WTC11 (cell line): ENCODE measurements at regions not wholly inside any gene's neighbourhood (a gene's known extent, or its start where the extent isn't known, plus 50 kb on each side); places are given as distances from the start of the nearest gene placed in this dataset.

Source experiments
- CBFB ChIP-seq: sonication (generic); formaldehyde crosslinking; IDR thresholded peaks from 2 replicates; pipeline ENCODE4 v1.8.1; 2022; ENCODE audit warnings: mild to moderate bottlenecking, low read depth, missing genetic modification reagents
- ETV6 ChIP-seq: sonication (generic); formaldehyde crosslinking; IDR thresholded peaks from 2 replicates; pipeline ENCODE4 v1.8.1; 2022; ENCODE audit warnings: mild to moderate bottlenecking, missing genetic modification reagents
- JUN ChIP-seq: sonication (generic); formaldehyde crosslinking; IDR thresholded peaks from 2 replicates; pipeline ENCODE4 v1.8.0; 2023; ENCODE audit warnings: mild to moderate bottlenecking, missing genetic modification reagents
- NFATC4 ChIP-seq: fragments of 250-450 bp; sonication (Bioruptor Pico); IDR thresholded peaks from 2 replicates; pipeline ENCODE4 v1.9.0; 2021; ENCODE audit warnings: mild to moderate bottlenecking
- SP1 ChIP-seq: sonication (generic); formaldehyde crosslinking; conservative IDR thresholded peaks from 2 replicates; pipeline ENCODE4 v1.8.1; 2022; ENCODE audit warnings: missing genetic modification reagents
- ZNF138 ChIP-seq: sonication (generic); formaldehyde crosslinking; conservative IDR thresholded peaks from 2 replicates; pipeline ENCODE4 v1.8.1; 2022; ENCODE audit warnings: mild to moderate bottlenecking, moderate library complexity, missing genetic modification reagents
- TF ChIP-seq, protein P1 (sequence below): sonication (generic); formaldehyde crosslinking; IDR thresholded peaks from 2 replicates; pipeline ENCODE4 v1.8.1; 2022; ENCODE audit warnings: mild to moderate bottlenecking, moderate library complexity, missing genetic modification reagents
- TF ChIP-seq, protein P2 (sequence below): fragments of 250-450 bp; sonication (Bioruptor Pico); conservative IDR thresholded peaks from 2 replicates; pipeline ENCODE4 v1.9.0; 2021; ENCODE audit warnings: mild to moderate bottlenecking
- TF ChIP-seq, protein P3 (sequence below): fragments of 200-600 bp; IDR thresholded peaks from 2 replicates; pipeline ENCODE4 v1.8.0; 2022; ENCODE audit warnings: antibody characterized with exemption
- TF ChIP-seq, protein P4 (sequence below): sonication (generic); formaldehyde crosslinking; IDR thresholded peaks from 2 replicates; pipeline ENCODE4 v1.8.1; 2022; ENCODE audit warnings: low read depth, mild to moderate bottlenecking, moderate library complexity, missing genetic modification reagents, borderline replicate concordance
- TF ChIP-seq, protein P5 (sequence below): sonication (generic); formaldehyde crosslinking; IDR thresholded peaks from 2 replicates; pipeline ENCODE4 v1.8.0; 2023; ENCODE audit warnings: missing genetic modification reagents, mild to moderate bottlenecking, borderline replicate concordance
- TF ChIP-seq, protein P6 (sequence below): sonication (generic); formaldehyde crosslinking; IDR thresholded peaks from 2 replicates; pipeline ENCODE4 v1.8.0; 2022; ENCODE audit warnings: mild to moderate bottlenecking, missing genetic modification reagents
- TF ChIP-seq, protein P7 (sequence below): sonication (generic); formaldehyde crosslinking; IDR thresholded peaks from 2 replicates; pipeline ENCODE4 v1.8.1; 2022; ENCODE audit warnings: missing genetic modification reagents, borderline replicate concordance
- TF ChIP-seq, protein P8 (sequence below): fragments of 250-450 bp; sonication (Bioruptor Pico); IDR thresholded peaks from 2 replicates; pipeline ENCODE4 v1.9.0; 2021; ENCODE audit warnings: mild to moderate bottlenecking, borderline replicate concordance

DNA sequence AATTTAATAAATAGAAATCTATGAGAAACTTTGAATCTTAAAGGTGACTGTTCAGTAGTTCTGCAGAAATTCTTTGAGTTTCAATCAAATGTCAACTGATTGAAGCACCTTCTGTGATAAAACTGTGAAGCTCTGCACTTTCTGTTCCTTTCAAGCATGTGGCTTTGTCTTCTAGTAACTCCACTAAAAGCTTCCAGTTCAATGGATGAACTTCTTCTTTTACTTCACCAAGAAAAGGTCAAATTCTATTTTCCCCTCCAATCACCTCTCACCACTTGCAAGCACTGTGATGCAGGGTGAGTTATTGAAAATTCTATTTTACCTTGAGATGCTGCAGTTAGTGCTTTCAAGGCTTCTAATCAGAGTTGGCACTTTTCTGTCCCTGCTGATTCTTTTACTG lies 515.3 kb upstream of the B3GALT2 start:
- TF ChIP-seq, protein P1, sequence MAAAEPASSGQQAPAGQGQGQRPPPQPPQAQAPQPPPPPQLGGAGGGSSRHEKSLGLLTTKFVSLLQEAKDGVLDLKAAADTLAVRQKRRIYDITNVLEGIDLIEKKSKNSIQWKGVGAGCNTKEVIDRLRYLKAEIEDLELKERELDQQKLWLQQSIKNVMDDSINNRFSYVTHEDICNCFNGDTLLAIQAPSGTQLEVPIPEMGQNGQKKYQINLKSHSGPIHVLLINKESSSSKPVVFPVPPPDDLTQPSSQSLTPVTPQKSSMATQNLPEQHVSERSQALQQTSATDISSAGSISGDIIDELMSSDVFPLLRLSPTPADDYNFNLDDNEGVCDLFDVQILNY (CRISPR knock-in tag), result no peak
- TF ChIP-seq, protein P2, sequence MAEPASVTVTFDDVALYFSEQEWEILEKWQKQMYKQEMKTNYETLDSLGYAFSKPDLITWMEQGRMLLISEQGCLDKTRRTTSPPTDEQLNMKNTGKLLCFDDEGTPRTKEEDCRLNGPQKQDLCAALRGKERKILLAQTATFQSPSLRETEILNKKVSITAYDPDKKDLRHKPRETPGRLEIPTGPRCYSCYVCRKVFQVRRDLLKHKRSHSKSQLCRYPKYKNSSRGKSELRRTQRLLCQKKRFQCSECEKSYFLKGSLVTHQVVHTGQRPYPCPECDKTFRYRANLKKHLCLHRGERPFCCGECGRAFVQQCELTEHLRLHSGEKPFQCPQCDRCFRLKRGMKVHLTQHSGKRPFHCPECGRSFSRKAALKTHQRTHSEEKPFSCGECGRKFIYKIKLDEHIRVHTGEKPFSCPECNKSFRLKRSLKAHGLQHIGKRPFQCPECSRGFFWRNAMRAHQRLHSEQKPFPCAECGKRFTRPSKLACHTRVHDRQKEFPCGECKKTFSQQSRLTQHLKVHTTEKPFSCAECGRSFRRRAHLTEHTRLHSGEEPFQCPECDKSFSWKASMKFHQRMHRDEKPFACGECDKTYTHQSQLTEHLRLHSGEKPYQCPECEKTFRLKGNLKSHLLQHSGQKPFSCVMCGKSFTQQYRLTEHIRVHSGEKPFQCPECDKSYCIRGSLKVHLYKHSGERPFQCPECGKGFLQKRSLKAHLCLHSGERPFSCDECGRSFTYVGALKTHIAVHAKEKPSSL (CRISPR knock-in tag), result no peak
- TF ChIP-seq, protein P3, sequence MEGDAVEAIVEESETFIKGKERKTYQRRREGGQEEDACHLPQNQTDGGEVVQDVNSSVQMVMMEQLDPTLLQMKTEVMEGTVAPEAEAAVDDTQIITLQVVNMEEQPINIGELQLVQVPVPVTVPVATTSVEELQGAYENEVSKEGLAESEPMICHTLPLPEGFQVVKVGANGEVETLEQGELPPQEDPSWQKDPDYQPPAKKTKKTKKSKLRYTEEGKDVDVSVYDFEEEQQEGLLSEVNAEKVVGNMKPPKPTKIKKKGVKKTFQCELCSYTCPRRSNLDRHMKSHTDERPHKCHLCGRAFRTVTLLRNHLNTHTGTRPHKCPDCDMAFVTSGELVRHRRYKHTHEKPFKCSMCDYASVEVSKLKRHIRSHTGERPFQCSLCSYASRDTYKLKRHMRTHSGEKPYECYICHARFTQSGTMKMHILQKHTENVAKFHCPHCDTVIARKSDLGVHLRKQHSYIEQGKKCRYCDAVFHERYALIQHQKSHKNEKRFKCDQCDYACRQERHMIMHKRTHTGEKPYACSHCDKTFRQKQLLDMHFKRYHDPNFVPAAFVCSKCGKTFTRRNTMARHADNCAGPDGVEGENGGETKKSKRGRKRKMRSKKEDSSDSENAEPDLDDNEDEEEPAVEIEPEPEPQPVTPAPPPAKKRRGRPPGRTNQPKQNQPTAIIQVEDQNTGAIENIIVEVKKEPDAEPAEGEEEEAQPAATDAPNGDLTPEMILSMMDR, result no peak
- TF ChIP-seq, protein P4, sequence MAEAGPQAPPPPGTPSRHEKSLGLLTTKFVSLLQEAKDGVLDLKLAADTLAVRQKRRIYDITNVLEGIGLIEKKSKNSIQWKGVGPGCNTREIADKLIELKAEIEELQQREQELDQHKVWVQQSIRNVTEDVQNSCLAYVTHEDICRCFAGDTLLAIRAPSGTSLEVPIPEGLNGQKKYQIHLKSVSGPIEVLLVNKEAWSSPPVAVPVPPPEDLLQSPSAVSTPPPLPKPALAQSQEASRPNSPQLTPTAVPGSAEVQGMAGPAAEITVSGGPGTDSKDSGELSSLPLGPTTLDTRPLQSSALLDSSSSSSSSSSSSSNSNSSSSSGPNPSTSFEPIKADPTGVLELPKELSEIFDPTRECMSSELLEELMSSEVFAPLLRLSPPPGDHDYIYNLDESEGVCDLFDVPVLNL (CRISPR knock-in tag), result no peak
- TF ChIP-seq CBFB (CRISPR knock-in tag) (no peak), ZNF138 (CRISPR knock-in tag) (no peak), NFATC4 (no peak), JUN (CRISPR knock-in tag) (no peak), ETV6 (CRISPR knock-in tag) (no peak), SP1 (CRISPR knock-in tag) (no peak)
- TF ChIP-seq, protein P5, sequence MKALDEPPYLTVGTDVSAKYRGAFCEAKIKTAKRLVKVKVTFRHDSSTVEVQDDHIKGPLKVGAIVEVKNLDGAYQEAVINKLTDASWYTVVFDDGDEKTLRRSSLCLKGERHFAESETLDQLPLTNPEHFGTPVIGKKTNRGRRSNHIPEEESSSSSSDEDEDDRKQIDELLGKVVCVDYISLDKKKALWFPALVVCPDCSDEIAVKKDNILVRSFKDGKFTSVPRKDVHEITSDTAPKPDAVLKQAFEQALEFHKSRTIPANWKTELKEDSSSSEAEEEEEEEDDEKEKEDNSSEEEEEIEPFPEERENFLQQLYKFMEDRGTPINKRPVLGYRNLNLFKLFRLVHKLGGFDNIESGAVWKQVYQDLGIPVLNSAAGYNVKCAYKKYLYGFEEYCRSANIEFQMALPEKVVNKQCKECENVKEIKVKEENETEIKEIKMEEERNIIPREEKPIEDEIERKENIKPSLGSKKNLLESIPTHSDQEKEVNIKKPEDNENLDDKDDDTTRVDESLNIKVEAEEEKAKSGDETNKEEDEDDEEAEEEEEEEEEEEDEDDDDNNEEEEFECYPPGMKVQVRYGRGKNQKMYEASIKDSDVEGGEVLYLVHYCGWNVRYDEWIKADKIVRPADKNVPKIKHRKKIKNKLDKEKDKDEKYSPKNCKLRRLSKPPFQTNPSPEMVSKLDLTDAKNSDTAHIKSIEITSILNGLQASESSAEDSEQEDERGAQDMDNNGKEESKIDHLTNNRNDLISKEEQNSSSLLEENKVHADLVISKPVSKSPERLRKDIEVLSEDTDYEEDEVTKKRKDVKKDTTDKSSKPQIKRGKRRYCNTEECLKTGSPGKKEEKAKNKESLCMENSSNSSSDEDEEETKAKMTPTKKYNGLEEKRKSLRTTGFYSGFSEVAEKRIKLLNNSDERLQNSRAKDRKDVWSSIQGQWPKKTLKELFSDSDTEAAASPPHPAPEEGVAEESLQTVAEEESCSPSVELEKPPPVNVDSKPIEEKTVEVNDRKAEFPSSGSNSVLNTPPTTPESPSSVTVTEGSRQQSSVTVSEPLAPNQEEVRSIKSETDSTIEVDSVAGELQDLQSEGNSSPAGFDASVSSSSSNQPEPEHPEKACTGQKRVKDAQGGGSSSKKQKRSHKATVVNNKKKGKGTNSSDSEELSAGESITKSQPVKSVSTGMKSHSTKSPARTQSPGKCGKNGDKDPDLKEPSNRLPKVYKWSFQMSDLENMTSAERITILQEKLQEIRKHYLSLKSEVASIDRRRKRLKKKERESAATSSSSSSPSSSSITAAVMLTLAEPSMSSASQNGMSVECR, result no peak
- TF ChIP-seq, protein P6, sequence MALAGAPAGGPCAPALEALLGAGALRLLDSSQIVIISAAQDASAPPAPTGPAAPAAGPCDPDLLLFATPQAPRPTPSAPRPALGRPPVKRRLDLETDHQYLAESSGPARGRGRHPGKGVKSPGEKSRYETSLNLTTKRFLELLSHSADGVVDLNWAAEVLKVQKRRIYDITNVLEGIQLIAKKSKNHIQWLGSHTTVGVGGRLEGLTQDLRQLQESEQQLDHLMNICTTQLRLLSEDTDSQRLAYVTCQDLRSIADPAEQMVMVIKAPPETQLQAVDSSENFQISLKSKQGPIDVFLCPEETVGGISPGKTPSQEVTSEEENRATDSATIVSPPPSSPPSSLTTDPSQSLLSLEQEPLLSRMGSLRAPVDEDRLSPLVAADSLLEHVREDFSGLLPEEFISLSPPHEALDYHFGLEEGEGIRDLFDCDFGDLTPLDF (CRISPR knock-in tag), result no peak
- TF ChIP-seq, protein P7, sequence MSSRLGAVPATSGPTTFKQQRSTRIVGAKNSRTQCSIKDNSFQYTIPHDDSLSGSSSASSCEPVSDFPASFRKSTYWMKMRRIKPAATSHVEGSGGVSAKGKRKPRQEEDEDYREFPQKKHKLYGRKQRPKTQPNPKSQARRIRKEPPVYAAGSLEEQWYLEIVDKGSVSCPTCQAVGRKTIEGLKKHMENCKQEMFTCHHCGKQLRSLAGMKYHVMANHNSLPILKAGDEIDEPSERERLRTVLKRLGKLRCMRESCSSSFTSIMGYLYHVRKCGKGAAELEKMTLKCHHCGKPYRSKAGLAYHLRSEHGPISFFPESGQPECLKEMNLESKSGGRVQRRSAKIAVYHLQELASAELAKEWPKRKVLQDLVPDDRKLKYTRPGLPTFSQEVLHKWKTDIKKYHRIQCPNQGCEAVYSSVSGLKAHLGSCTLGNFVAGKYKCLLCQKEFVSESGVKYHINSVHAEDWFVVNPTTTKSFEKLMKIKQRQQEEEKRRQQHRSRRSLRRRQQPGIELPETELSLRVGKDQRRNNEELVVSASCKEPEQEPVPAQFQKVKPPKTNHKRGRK, result no peak
- TF ChIP-seq, protein P8, sequence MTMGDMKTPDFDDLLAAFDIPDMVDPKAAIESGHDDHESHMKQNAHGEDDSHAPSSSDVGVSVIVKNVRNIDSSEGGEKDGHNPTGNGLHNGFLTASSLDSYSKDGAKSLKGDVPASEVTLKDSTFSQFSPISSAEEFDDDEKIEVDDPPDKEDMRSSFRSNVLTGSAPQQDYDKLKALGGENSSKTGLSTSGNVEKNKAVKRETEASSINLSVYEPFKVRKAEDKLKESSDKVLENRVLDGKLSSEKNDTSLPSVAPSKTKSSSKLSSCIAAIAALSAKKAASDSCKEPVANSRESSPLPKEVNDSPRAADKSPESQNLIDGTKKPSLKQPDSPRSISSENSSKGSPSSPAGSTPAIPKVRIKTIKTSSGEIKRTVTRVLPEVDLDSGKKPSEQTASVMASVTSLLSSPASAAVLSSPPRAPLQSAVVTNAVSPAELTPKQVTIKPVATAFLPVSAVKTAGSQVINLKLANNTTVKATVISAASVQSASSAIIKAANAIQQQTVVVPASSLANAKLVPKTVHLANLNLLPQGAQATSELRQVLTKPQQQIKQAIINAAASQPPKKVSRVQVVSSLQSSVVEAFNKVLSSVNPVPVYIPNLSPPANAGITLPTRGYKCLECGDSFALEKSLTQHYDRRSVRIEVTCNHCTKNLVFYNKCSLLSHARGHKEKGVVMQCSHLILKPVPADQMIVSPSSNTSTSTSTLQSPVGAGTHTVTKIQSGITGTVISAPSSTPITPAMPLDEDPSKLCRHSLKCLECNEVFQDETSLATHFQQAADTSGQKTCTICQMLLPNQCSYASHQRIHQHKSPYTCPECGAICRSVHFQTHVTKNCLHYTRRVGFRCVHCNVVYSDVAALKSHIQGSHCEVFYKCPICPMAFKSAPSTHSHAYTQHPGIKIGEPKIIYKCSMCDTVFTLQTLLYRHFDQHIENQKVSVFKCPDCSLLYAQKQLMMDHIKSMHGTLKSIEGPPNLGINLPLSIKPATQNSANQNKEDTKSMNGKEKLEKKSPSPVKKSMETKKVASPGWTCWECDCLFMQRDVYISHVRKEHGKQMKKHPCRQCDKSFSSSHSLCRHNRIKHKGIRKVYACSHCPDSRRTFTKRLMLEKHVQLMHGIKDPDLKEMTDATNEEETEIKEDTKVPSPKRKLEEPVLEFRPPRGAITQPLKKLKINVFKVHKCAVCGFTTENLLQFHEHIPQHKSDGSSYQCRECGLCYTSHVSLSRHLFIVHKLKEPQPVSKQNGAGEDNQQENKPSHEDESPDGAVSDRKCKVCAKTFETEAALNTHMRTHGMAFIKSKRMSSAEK, result no peak
